WTC11 (cell line): ENCODE measurements at regions not wholly inside any gene's neighbourhood (a gene's known extent, or its start where the extent isn't known, plus 50 kb on each side); places are given as distances from the start of the nearest gene placed in this dataset.

Experiments used
- FOXK1 ChIP-seq: sonication (generic); formaldehyde crosslinking; IDR thresholded peaks from 2 replicates; pipeline ENCODE4 v1.8.0; 2022; ENCODE audit warnings: mild to moderate bottlenecking, moderate library complexity, missing genetic modification reagents
- IRF2 ChIP-seq: sonication (generic); formaldehyde crosslinking; IDR thresholded peaks from 2 replicates; pipeline ENCODE4 v1.8.0; 2022; ENCODE audit warnings: low read depth, missing genetic modification reagents, borderline replicate concordance
- JUN ChIP-seq: sonication (generic); formaldehyde crosslinking; IDR thresholded peaks from 2 replicates; pipeline ENCODE4 v1.8.0; 2023; ENCODE audit warnings: mild to moderate bottlenecking, missing genetic modification reagents
- PRRX2 ChIP-seq: fragments of 250-450 bp; sonication (Bioruptor Pico); IDR thresholded peaks from 2 replicates; pipeline ENCODE4 v1.8.0; 2021; ENCODE audit warnings: mild to moderate bottlenecking
- TCF7 ChIP-seq: sonication (generic); formaldehyde crosslinking; IDR thresholded peaks from 2 replicates; pipeline ENCODE4 v1.8.0; 2022; ENCODE audit warnings: mild to moderate bottlenecking, low read depth, missing genetic modification reagents, moderate library complexity
- ZNF232 ChIP-seq: sonication (generic); formaldehyde crosslinking; IDR thresholded peaks from 2 replicates; pipeline ENCODE4 v1.8.0; 2022; ENCODE audit warnings: mild to moderate bottlenecking, missing genetic modification reagents
- TF ChIP-seq, protein P1 (sequence below): sonication (generic); formaldehyde crosslinking; IDR thresholded peaks from 2 replicates; pipeline ENCODE4 v1.8.1; 2023; ENCODE audit warnings: mild to moderate bottlenecking, moderate library complexity, missing genetic modification reagents
- TF ChIP-seq, protein P2 (sequence below): fragments of 200-600 bp; IDR thresholded peaks from 2 replicates; pipeline ENCODE4 v1.8.0; 2022; ENCODE audit warnings: antibody characterized with exemption
- TF ChIP-seq, protein P3 (sequence below): sonication (generic); formaldehyde crosslinking; IDR thresholded peaks from 2 replicates; pipeline ENCODE4 v1.8.0; 2022; ENCODE audit warnings: mild to moderate bottlenecking, missing genetic modification reagents

DNA sequence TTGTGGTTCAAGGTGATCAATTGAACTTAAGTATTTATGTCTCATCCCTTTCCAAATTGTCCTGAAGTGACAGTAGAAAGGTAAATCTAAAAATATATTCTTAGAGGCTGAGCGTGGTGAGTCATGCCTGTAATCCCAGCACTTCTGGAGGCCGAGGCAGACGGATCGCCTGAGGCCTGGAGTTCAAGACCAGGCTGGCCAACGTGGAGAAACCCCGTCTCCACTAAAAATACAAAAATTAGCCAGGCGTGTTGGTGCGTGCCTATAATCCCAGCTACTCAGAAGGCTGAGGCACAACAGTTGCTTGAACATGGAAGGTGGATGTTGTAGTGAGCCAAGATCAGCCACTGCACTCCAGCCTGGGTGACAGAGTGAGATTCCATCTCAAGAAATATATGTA is 226.6 kb downstream of the DPH6 start:
- TF ChIP-seq, protein P1, sequence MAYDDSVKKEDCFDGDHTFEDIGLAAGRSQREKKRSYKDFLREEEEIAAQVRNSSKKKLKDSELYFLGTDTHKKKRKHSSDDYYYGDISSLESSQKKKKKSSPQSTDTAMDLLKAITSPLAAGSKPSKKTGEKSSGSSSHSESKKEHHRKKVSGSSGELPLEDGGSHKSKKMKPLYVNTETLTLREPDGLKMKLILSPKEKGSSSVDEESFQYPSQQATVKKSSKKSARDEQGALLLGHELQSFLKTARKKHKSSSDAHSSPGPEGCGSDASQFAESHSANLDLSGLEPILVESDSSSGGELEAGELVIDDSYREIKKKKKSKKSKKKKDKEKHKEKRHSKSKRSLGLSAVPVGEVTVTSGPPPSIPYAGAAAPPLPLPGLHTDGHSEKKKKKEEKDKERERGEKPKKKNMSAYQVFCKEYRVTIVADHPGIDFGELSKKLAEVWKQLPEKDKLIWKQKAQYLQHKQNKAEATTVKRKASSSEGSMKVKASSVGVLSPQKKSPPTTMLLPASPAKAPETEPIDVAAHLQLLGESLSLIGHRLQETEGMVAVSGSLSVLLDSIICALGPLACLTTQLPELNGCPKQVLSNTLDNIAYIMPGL (CRISPR knock-in tag) = no peak
- TF ChIP-seq, protein P2, sequence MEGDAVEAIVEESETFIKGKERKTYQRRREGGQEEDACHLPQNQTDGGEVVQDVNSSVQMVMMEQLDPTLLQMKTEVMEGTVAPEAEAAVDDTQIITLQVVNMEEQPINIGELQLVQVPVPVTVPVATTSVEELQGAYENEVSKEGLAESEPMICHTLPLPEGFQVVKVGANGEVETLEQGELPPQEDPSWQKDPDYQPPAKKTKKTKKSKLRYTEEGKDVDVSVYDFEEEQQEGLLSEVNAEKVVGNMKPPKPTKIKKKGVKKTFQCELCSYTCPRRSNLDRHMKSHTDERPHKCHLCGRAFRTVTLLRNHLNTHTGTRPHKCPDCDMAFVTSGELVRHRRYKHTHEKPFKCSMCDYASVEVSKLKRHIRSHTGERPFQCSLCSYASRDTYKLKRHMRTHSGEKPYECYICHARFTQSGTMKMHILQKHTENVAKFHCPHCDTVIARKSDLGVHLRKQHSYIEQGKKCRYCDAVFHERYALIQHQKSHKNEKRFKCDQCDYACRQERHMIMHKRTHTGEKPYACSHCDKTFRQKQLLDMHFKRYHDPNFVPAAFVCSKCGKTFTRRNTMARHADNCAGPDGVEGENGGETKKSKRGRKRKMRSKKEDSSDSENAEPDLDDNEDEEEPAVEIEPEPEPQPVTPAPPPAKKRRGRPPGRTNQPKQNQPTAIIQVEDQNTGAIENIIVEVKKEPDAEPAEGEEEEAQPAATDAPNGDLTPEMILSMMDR = no peak
- no peak for TF ChIP-seq JUN (CRISPR knock-in tag)
- TF ChIP-seq TCF7 (CRISPR knock-in tag) = no peak
- TF ChIP-seq FOXK1 (CRISPR knock-in tag) = no peak
- TF ChIP-seq, protein P3, sequence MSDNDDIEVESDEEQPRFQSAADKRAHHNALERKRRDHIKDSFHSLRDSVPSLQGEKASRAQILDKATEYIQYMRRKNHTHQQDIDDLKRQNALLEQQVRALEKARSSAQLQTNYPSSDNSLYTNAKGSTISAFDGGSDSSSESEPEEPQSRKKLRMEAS (CRISPR knock-in tag) = no peak
- TF ChIP-seq PRRX2 = no peak
- no peak for TF ChIP-seq IRF2 (CRISPR knock-in tag)
- TF ChIP-seq ZNF232 (CRISPR knock-in tag) = no peak
